IPS-20b (cell line): ENCODE measurements at regions not wholly inside any gene's neighbourhood (a gene's known extent, or its start where the extent isn't known, plus 50 kb on each side); places are given as distances from the start of the nearest gene placed in this dataset.

Experiments used
- H3K27ac ChIP-seq: one replicate; pipeline ENCODE4 v1.5.1; 2013; ENCODE audit warnings: low read length
- H3K27me3 ChIP-seq: 2 replicates; pipeline ENCODE4 v1.6.1; 2013; ENCODE audit warnings: mild to moderate bottlenecking, low read length, inconsistent platforms; ENCODE audit not compliant: insufficient read depth
- H3K36me3 ChIP-seq: 2 replicates; pipeline ENCODE4 v1.6.1; 2013; ENCODE audit warnings: low read depth, mild to moderate bottlenecking, inconsistent platforms, low read length, moderate library complexity; ENCODE audit not compliant: insufficient read depth
- H3K4me1 ChIP-seq: 2 replicates; pipeline ENCODE4 v1.6.1; 2013; ENCODE audit warnings: mild to moderate bottlenecking, control low read depth, inconsistent platforms, low read length, moderate library complexity; ENCODE audit not compliant: insufficient read depth
- H3K4me3 ChIP-seq: 2 replicates; pipeline ENCODE4 v1.5.1; 2013; ENCODE audit warnings: mild to moderate bottlenecking, low read length, inconsistent platforms
- H3K9ac ChIP-seq: 2 replicates; pipeline ENCODE4 v1.6.1; 2013; ENCODE audit warnings: low read depth, mild to moderate bottlenecking, inconsistent platforms, low read length, moderate library complexity
- H3K9me3 ChIP-seq: 2 replicates; pipeline ENCODE4 v1.6.1; 2013; ENCODE audit warnings: mild to moderate bottlenecking, low read depth, low read length, inconsistent platforms; ENCODE audit not compliant: insufficient read depth

DNA sequence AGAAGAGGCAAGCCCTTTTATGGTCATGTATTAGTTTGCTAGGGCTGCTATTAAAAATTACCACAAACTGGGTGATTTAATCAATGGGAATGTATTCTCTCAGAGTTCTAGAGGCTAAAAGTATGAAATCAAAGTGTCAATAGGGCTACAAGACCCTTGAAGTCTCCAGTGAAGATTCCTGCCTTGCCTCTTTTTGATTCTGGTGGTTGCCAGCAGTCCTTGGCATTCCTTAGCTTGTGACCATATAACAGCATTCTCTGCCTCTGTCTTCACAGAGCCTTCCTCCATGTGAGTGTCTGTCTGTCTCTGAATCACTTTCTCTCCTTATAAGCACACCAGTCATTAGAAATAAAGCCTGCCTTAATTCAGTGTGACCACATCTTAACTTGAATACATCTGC, 282.7 kb downstream of the KCNN2 start:
- no peaks in the 10 kb centered on the region for H3K27me3 ChIP-seq
- no peaks in the 10 kb centered on the region for H3K4me1 ChIP-seq
- no peak overlapping the region for H3K9ac ChIP-seq
- peaks cover 18% of the 10 kb centered on the region; the same call in 1 of the 2 replicates for H3K9me3 ChIP-seq
- no peak overlapping the region for H3K4me3 ChIP-seq
- H3K36me3 ChIP-seq: no peaks in the 10 kb centered on the region
- no peak overlapping the region for H3K27ac ChIP-seq

DNA sequence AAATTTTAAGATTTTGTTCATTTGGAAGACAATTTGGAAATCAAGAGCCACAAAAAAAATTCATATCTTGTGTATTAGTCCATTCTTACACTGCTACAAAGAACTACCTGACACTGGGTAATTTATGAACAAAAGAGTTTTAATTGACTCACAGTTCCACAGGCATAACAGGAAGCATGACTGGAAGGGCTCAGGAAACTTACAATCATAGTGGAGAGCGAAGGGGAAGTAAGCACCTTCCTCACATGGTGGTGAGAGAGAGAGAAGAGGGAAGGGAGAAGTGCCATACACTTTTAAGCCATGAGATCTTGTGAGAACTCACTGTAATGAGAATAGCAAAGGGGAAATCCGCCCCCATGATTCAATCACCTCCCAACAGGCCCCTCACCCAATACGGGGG, 274.4 kb downstream of the KCNN2 start:
- no peak overlapping the region for H3K27ac ChIP-seq
- no peaks in the 10 kb centered on the region for H3K4me1 ChIP-seq
- H3K4me3 ChIP-seq: no peak overlapping the region
- no peaks in the 10 kb centered on the region for H3K27me3 ChIP-seq
- H3K36me3 ChIP-seq: no peaks in the 10 kb centered on the region
- no peak overlapping the region for H3K9ac ChIP-seq
- no peaks in the 10 kb centered on the region for H3K9me3 ChIP-seq

DNA sequence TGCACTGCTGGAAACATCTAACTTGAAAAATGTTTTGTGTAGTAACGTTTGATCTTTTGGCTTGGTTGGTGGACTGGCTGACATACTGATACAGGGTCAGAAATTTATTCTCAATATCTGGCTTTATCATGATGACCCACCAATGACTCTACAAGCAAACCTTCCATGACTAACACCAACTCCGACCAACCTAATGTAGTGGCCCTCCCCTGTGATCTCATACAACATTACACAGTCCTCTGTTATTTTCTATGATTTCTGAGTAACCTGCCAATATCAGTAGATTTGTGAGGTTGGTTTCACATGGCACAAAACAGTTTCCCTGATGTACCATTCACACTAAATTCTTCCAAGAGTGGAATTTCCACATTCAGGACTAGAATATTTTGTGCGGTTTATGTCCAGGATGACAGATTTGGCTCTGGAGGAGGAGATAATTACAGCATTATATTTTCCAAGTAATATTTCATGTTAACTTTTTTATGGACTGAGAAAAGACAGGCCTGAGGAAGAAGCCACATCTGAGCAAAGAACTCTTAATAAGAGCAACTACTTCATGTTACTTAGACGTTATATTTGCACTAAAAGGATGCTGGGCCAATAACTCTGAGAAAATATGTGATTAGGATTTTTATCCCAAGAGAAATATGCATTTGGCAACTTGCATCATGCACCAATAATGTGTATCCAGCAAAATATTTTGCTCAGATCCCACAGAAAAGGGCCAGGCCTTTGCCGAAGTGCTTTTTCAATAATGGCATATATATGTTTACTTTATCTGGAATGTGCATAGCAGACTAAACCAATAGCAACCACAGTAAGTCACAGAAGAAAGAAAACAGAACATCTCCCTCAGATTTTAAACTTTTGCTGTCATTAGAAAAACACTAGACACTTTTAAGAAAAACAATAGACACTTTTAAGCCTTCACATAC, 273.4 kb downstream of the KCNN2 start:
- H3K4me1 ChIP-seq: no peaks in the 10 kb centered on the region
- no peak overlapping the region for H3K4me3 ChIP-seq
- H3K27me3 ChIP-seq: no peaks in the 10 kb centered on the region
- H3K9ac ChIP-seq: no peak overlapping the region
- H3K36me3 ChIP-seq: no peaks in the 10 kb centered on the region
- H3K27ac ChIP-seq: no peak overlapping the region
- H3K9me3 ChIP-seq: no peaks in the 10 kb centered on the region

DNA sequence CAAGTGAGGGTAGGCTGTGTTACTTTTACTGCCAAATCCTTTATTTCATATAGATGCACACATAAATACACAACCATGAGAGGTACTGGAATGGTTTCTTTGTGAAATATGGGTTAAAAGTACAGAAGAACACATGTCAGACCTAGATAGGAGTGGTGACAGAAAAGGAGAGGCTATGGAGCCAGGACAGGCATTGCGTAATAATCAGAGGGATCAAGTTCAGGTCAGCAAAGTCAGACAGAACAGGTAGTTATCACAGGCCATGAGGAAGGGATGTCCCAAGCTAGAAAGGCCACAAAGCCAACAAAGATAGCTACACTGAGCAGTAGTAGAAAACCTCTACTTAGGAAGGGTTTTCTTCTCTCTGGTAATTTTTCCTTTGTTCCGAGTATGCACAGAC, 272.6 kb downstream of the KCNN2 start:
- Histone ChIP-seq H3K27ac (no peak overlapping the region), H3K36me3 (no peaks in the 10 kb centered on the region), H3K9ac (no peak overlapping the region), H3K4me1 (no peaks in the 10 kb centered on the region), H3K27me3 (no peaks in the 10 kb centered on the region), H3K4me3 (no peak overlapping the region), H3K9me3 (no peaks in the 10 kb centered on the region)

DNA sequence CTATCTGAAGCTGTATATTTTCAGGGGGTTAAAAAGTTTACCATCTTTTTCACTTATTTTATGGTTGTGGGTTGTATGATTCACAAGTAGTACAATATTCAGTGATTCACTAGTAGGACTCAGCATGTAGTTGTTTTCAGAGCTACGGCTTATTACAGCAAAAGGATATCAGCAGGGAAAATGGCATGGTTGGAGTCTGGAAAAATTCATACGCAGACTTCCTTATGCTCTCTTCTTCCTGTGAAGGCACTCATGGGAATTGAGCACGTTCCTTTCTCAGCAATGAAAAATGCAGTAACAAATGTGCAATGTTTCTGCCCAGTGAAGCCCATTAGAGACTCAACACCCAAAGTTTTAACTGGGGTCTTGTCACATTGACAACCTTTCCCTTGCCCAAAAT, 250.5 kb downstream of the KCNN2 start:
- no peaks in the 10 kb centered on the region for H3K36me3 ChIP-seq
- no peaks in the 10 kb centered on the region for H3K9me3 ChIP-seq
- no peak overlapping the region for H3K9ac ChIP-seq
- no peaks in the 10 kb centered on the region for H3K27me3 ChIP-seq
- no peaks in the 10 kb centered on the region for H3K4me1 ChIP-seq
- H3K27ac ChIP-seq: no peak overlapping the region
- H3K4me3 ChIP-seq: no peak overlapping the region

DNA sequence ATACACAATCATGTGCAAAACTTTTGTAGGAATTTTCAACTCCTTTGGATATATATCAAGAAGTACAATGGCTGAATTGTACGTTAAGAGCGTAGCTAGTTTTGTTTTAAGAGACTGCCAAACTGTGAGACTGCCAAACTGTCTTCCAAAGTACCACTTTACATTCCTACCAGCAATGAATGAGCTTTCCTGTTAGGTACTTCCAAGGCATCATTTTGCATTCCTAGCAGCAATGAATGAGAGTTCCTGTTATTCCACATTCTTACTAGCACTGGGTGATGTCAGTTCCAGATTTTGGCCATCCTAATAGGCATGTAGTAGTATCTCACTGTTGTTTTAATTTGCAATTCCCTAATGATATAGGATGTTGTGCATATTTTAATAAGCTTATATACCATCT, 219.3 kb downstream of the KCNN2 start:
- Histone ChIP-seq H3K27ac (no peak overlapping the region), H3K9me3 (no peaks in the 10 kb centered on the region), H3K4me3 (no peak overlapping the region), H3K36me3 (no peaks in the 10 kb centered on the region), H3K9ac (no peak overlapping the region), H3K4me1 (peaks cover 3% of the 10 kb centered on the region; the same call in 1 of the 2 replicates), H3K27me3 (no peaks in the 10 kb centered on the region)

DNA sequence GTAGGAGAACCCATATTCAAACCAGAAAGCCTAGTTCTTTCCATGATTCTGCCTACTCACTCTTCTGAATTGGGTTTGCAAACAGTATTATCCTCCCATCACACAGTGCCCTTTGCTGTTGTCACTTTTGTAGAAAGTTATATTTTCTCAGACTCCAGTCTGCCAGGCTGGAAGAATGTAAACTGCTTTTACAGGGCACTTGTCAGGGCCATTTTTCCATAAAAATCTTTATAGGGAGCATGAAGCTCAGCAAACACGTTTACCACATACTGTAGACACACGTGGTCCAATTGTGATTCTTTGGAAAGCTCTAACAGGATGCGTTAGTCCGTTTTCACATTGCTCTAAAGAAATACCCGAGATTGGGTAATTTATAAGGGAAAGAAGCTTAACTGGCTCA, 204.0 kb downstream of the KCNN2 start:
- Histone ChIP-seq H3K9me3 (no peaks in the 10 kb centered on the region), H3K4me1 (no peaks in the 10 kb centered on the region), H3K4me3 (no peak overlapping the region), H3K36me3 (no peaks in the 10 kb centered on the region), H3K27me3 (no peaks in the 10 kb centered on the region), H3K9ac (no peak overlapping the region), H3K27ac (no peak overlapping the region)

DNA sequence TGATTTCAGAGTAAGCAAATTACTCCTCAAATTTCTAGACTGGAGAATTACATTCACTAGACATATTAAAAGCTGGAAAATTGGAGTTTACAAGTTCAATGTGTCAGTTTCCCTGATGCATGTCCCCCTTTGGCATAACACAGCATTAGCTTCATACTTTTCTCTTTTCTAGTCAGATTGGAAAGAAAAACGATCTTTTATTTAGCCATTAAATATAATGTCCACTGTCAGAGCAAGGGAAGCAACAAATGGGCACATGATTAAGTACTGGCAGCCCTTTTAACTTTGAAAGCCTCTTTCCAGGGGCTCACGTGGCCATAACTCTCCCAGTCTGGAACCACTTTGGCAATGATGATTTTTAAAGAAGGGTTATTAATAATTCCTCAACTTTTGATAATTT, 203.3 kb downstream of the KCNN2 start:
- Histone ChIP-seq H3K36me3 (no peaks in the 10 kb centered on the region), H3K27me3 (no peaks in the 10 kb centered on the region), H3K4me3 (no peak overlapping the region), H3K9me3 (no peaks in the 10 kb centered on the region), H3K27ac (no peak overlapping the region), H3K4me1 (no peaks in the 10 kb centered on the region), H3K9ac (no peak overlapping the region)

DNA sequence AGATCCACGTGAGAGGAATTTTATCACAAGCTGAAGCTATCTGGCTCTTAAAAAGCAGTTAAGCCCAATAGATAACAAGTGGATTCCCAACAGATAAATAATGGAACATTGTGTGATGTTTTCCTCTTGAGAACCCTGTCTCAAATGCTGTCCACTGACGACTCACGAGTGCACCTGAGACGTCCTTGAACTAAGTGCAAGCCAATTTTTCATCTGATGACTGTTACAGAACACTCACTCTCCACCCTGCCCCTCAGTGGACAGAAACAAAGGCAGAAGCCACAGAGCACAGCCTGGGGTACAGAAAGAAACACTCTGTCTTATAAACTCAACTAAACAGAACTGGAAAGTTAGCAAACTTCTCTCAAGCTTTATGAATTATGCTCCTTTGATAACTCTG, 199.5 kb downstream of the KCNN2 start:
- Histone ChIP-seq H3K4me3 (no peak overlapping the region), H3K27me3 (no peaks in the 10 kb centered on the region), H3K9ac (no peak overlapping the region), H3K4me1 (no peaks in the 10 kb centered on the region), H3K36me3 (no peaks in the 10 kb centered on the region), H3K9me3 (no peaks in the 10 kb centered on the region), H3K27ac (no peak overlapping the region)
